Panc1 (cell line): ENCODE measurements at regions not wholly inside any gene's neighbourhood (a gene's known extent, or its start where the extent isn't known, plus 50 kb on each side); places are given as distances from the start of the nearest gene placed in this dataset.

Experiments used
- ATAC-seq: fragments of 200-7000 bp; cut with Tn5 transposase; 2 replicates; pipeline ENCODE4 v1.9.1; 2020; ENCODE audit warnings: mild to moderate bottlenecking, moderate library complexity
- BruUV-seq: library from RNA; stranded (reverse); fragments of 400-500 nt; replicated peaks from 2 replicates; lab custom pipeline; 2021; lab: Mats Ljungman, UMichigan
- CTCF ChIA-PET: fragments of 300-600 bp; sonication (Branson Sonifier 250); formaldehyde crosslinking; loops from one replicate; lab custom pipeline; 2022; ENCODE audit warnings: antibody characterized with exemption; lab: Charles Lee
- POLR2A ChIA-PET: fragments of 300-600 bp; sonication (Branson Sonifier 250); formaldehyde crosslinking; loops from one replicate; lab custom pipeline; 2022; ENCODE audit warnings: antibody characterized with exemption; lab: Charles Lee
- DNase-seq: peaks from one replicate; pipeline ENCODE4 v3.0.0-alpha.2; 2010; ENCODE audit warnings: low read depth, low spot score
- H3K27ac ChIP-seq: 2 replicates; pipeline ENCODE4 v1.5.1; 2011; ENCODE audit warnings: mild to moderate bottlenecking, low read length, inconsistent platforms
- H3K27me3 ChIP-seq: fragments of 200-500 bp; sonication (Bioruptor generic); 2 replicates; pipeline ENCODE4 v1.6.0; 2014; ENCODE audit warnings: low read length, inconsistent platforms; ENCODE audit not compliant: control insufficient read depth, insufficient read depth
- H3K36me3 ChIP-seq: fragments of 200-500 bp; sonication (Bioruptor generic); 2 replicates; pipeline ENCODE4 v1.5.1; 2014; ENCODE audit warnings: inconsistent platforms, mild to moderate bottlenecking, low read length, moderate library complexity; ENCODE audit not compliant: control insufficient read depth, insufficient read depth
- H3K4me1 ChIP-seq: 2 replicates; pipeline ENCODE4 v1.5.1; 2011; ENCODE audit warnings: inconsistent platforms, mild to moderate bottlenecking, low read length, moderate library complexity; ENCODE audit not compliant: control insufficient read depth, insufficient read depth
- H3K4me3 ChIP-seq, 2 experiments: 2 replicates each; pipeline ENCODE4 v1.5.1; 2011 to 2012; ENCODE audit warnings: low read depth in 2 of 2, low read length in 2 of 2, mild to moderate bottlenecking in 2 of 2, inconsistent platforms in 1 of 2, moderate library complexity in 1 of 2
- H3K9me3 ChIP-seq: fragments of 200-500 bp; sonication (Bioruptor generic); 2 replicates; pipeline ENCODE4 v1.5.1; 2014; ENCODE audit warnings: low read depth, mild to moderate bottlenecking, inconsistent platforms, low read length, moderate library complexity; ENCODE audit not compliant: control insufficient read depth, insufficient read depth
- POLR2AphosphoS5 ChIP-seq: IDR thresholded peaks from 2 replicates; pipeline ENCODE4 v1.6.1; 2012; ENCODE audit warnings: mild to moderate bottlenecking, low read depth, low read length, moderate library complexity
- SIN3A ChIP-seq: IDR thresholded peaks from 2 replicates; pipeline ENCODE4 v1.6.1; 2012; ENCODE audit warnings: low read depth, mild to moderate bottlenecking, low read length, moderate library complexity, borderline replicate concordance; ENCODE audit not compliant: insufficient read depth
- TCF7L2 ChIP-seq: IDR thresholded peaks from 2 replicates; pipeline ENCODE4 v1.6.1; 2011; ENCODE audit warnings: mild to moderate bottlenecking, low read depth, low read length, inconsistent platforms
- in situ Hi-C: cut with HindIII; loops from 2 replicates; pipeline ENCODE4 v1.10.0; 2016; ENCODE audit warnings: low sequenced_read_pairs, low pct_unique_long_range_greater_than_20kb
- intact Hi-C: fragments of 100-400 bp; cut with micrococcal nuclease; formaldehyde crosslinking; loops from one replicate; pipeline ENCODE4 v1.10.0; 2022; ENCODE audit not compliant: unreplicated experiment
- TF ChIP-seq, protein P1 (sequence below), 2 experiments: IDR thresholded peaks; 2 replicates each; pipeline ENCODE4 v1.6.1; 2011 to 2012; ENCODE audit warnings: low read depth in 2 of 2, control low read depth in 1 of 2, low read length in 1 of 2, mild to moderate bottlenecking in 1 of 2, moderate library complexity in 1 of 2; ENCODE audit not compliant: insufficient read depth in 1 of 2
- TF ChIP-seq, protein P2 (sequence below): fragments of 450-650 bp; IDR thresholded peaks from 2 replicates; pipeline ENCODE4 v1.5.1; 2017; ENCODE audit warnings: mild to moderate bottlenecking

DNA sequence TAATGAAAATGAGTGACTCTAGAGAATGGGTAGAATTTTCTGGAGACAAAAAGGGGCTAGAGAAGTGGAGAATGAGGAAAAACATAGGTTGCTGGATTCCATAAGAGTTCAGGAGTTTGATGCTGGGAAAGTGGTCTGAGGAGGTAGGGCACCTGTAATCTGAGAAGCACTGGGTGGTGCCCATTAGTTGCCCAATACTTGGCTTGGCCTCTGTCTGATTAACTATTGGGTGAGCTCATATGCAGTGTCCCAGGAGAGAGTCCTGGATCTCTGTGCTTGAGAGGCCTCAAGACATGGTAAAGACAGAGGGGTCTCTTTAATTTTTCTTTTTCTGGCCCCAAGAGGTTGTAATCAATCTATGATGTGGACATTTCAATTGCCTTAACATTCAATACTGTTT is 390.1 kb downstream of the TDRD3 start:
- H3K4me1 ChIP-seq, result no peaks in the 10 kb centered on the region
- TF ChIP-seq, protein P1, sequence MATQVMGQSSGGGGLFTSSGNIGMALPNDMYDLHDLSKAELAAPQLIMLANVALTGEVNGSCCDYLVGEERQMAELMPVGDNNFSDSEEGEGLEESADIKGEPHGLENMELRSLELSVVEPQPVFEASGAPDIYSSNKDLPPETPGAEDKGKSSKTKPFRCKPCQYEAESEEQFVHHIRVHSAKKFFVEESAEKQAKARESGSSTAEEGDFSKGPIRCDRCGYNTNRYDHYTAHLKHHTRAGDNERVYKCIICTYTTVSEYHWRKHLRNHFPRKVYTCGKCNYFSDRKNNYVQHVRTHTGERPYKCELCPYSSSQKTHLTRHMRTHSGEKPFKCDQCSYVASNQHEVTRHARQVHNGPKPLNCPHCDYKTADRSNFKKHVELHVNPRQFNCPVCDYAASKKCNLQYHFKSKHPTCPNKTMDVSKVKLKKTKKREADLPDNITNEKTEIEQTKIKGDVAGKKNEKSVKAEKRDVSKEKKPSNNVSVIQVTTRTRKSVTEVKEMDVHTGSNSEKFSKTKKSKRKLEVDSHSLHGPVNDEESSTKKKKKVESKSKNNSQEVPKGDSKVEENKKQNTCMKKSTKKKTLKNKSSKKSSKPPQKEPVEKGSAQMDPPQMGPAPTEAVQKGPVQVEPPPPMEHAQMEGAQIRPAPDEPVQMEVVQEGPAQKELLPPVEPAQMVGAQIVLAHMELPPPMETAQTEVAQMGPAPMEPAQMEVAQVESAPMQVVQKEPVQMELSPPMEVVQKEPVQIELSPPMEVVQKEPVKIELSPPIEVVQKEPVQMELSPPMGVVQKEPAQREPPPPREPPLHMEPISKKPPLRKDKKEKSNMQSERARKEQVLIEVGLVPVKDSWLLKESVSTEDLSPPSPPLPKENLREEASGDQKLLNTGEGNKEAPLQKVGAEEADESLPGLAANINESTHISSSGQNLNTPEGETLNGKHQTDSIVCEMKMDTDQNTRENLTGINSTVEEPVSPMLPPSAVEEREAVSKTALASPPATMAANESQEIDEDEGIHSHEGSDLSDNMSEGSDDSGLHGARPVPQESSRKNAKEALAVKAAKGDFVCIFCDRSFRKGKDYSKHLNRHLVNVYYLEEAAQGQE (IDR thresholded peaks at IDR 0.05; ENCODE audit: insufficient read depth in 1 of 2, low read depth in 2 of 2, low read length in 1 of 2), result no peak
- no peak for TF ChIP-seq SIN3A
- TF ChIP-seq, protein P2, sequence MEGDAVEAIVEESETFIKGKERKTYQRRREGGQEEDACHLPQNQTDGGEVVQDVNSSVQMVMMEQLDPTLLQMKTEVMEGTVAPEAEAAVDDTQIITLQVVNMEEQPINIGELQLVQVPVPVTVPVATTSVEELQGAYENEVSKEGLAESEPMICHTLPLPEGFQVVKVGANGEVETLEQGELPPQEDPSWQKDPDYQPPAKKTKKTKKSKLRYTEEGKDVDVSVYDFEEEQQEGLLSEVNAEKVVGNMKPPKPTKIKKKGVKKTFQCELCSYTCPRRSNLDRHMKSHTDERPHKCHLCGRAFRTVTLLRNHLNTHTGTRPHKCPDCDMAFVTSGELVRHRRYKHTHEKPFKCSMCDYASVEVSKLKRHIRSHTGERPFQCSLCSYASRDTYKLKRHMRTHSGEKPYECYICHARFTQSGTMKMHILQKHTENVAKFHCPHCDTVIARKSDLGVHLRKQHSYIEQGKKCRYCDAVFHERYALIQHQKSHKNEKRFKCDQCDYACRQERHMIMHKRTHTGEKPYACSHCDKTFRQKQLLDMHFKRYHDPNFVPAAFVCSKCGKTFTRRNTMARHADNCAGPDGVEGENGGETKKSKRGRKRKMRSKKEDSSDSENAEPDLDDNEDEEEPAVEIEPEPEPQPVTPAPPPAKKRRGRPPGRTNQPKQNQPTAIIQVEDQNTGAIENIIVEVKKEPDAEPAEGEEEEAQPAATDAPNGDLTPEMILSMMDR, result no peak
- no peak for TF ChIP-seq POLR2AphosphoS5
- TF ChIP-seq TCF7L2, result no peak
- H3K36me3 ChIP-seq, result no peaks in the 10 kb centered on the region
- in situ Hi-C loops, result no loop called here
- H3K4me3 ChIP-seq, result no peak overlapping the region
- no peaks in the 10 kb centered on the region for H3K27me3 ChIP-seq
- ChIA-PET POLR2A (no interaction called here), CTCF (no interaction called here)
- H3K27ac ChIP-seq, result no peak overlapping the region
- BruUV-seq, result no TSS peak
- DNase-seq (no peak), ATAC-seq (no peak)
- intact Hi-C loops, result no loop called here
- H3K9me3 ChIP-seq, result no peaks in the 10 kb centered on the region

DNA sequence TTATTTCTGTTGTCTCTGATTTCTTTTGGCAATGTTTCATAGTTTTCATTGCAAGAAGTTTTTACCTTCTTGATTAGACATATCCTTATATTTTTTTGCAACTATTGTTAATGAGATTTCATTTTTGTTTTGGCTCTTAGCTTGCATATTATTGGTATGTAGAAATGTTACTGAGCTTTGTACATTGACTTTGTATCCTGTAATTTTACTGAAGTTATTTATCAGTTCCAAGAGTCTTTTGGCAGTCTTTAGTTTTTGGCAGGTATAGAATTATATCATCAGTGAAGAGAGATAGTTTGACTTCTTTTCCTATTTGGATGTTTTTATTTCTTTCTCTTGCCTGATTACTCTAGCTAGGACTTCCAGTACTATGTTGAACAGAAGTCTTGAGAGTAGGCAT is 375.7 kb downstream of the TDRD3 start:
- no peaks in the 10 kb centered on the region for H3K36me3 ChIP-seq
- H3K27me3 ChIP-seq, result no peaks in the 10 kb centered on the region
- no peak for ATAC-seq
- POLR2A ChIA-PET, result no interaction called here
- no TSS peak for BruUV-seq
- CTCF ChIA-PET, result interaction anchor here (0.6 kb wide), 1 partner anchor 109 kb away, joined by 3 read pairs; no protein-coding TSS in a partner anchor
- TF ChIP-seq TCF7L2 (no peak), POLR2AphosphoS5 (no peak), SIN3A (no peak)
- TF ChIP-seq, protein P2, result no peak
- TF ChIP-seq, protein P1 (IDR thresholded peaks at IDR 0.05; ENCODE audit: insufficient read depth in 1 of 2, low read depth in 2 of 2, low read length in 1 of 2), result no peak
- no peak overlapping the region for H3K4me3 ChIP-seq
- no peaks in the 10 kb centered on the region for H3K4me1 ChIP-seq
- no peak for DNase-seq
- H3K27ac ChIP-seq, result no peak overlapping the region
- in situ Hi-C loops, result no loop called here
- intact Hi-C loops, result no loop called here
- H3K9me3 ChIP-seq, result no peaks in the 10 kb centered on the region
